ENCODE measurements at regions not wholly inside any gene's neighbourhood (a gene's known extent, or its start where the extent isn't known, plus 50 kb on each side); places are given as distances from the start of the nearest gene placed in this dataset.

GRCh38 chr2:42867093-42868065, 75.0 kb upstream of the HAAO start:
- TF ChIP-seq CTCF (IDR thresholded peaks at IDR 0.05; ENCODE audit: poor library complexity) (no peak), EZH2 (IDR thresholded peaks at IDR 0.05; ENCODE audit: borderline replicate concordance) (no peak), EZH2phosphoT487 (IDR thresholded peaks at IDR 0.05; ENCODE audit: low read depth, severe bottlenecking, unreplicated experiment) (no peak)
